Activated CD8-positive, alpha-beta T cell treated with anti-CD3 and anti-CD28 coated beads, Interleukin-2, amount 10 ng/mL, durations not matched to agents 7 days and 5 days (primary cell): ENCODE measurements at regions not wholly inside any gene's neighbourhood (a gene's known extent, or its start where the extent isn't known, plus 50 kb on each side); places are given as distances from the start of the nearest gene placed in this dataset.
A peak's percentile ranks its signal among the peaks of the same experiment; 100 is the strongest.
"Not testable (repeated sequence)": the region's sequence is repeated elsewhere in the genome, so short reads cannot be mapped to it uniquely, and the experiment has no call there.

Source experiments
- ATAC-seq: fragments of 150-1000 bp; cut with Tn5 transposase; one replicate; pipeline ENCODE4 v1.10.0; 2021; ENCODE audit warnings: moderate library complexity
- CTCF ChIA-PET: fragments of 350-600 bp; sonication (Branson Sonifier 250); formaldehyde crosslinking; loops from one replicate; lab custom pipeline; 2021; ENCODE audit warnings: antibody characterized with exemption; lab: Charles Lee
- POLR2A ChIA-PET: fragments of 350-600 bp; sonication (Branson Sonifier 250); formaldehyde crosslinking; loops from one replicate; lab custom pipeline; 2021; ENCODE audit warnings: antibody characterized with exemption; lab: Charles Lee
- DNase-seq: peaks from one replicate; pipeline ENCODE4 v3.0.0-alpha.2; 2020
- H3K27ac Mint-ChIP-seq: one replicate; pipeline ENCODE4 v1.8.0; 2021; ENCODE audit warnings: mild to moderate bottlenecking, mixed read lengths
- H3K27me3 Mint-ChIP-seq: one replicate; pipeline ENCODE4 v1.8.0; 2021; ENCODE audit warnings: low read depth, mixed read lengths
- H3K36me3 Mint-ChIP-seq: one replicate; pipeline ENCODE4 v1.8.0; 2021; ENCODE audit warnings: low read depth, mixed read lengths
- H3K4me1 Mint-ChIP-seq: one replicate; pipeline ENCODE4 v1.8.0; 2021; ENCODE audit warnings: low read depth, mixed read lengths
- H3K4me3 Mint-ChIP-seq: one replicate; pipeline ENCODE4 v1.8.0; 2021; ENCODE audit warnings: mild to moderate bottlenecking, mixed read lengths
- H3K9me3 Mint-ChIP-seq: one replicate; pipeline ENCODE4 v1.8.0; 2022; ENCODE audit warnings: mixed read lengths; ENCODE audit not compliant: insufficient read depth

DNA sequence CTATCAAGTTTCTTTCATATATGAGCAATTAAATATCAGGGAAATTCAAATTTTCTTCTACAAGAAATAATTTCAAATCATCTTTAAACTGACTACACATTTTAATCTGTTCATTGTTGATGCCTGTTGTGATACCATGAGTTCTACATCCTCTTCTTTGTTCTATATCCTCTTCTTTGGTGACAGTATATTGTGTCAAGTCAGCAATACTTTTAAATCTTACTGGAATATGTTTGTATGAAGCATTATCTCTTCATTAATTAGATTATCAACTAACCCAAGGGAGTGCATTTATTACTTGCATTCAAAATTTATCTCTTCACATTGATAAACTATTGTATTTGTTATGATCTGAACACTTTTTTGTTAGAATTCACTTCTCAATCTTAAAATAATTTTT lies 275.0 kb upstream of the INTU start:
- Mint-ChIP-seq H3K36me3 (no peaks in the 10 kb centered on the region), H3K9me3 (no peaks in the 10 kb centered on the region), H3K4me3 (no peak overlapping the region), H3K4me1 (no peaks in the 10 kb centered on the region), H3K27me3 (no peaks in the 10 kb centered on the region), H3K27ac (no peak overlapping the region)
- ATAC-seq (no peak), DNase-seq (no peak)
- ChIA-PET CTCF (no interaction called here), POLR2A (no interaction called here)

DNA sequence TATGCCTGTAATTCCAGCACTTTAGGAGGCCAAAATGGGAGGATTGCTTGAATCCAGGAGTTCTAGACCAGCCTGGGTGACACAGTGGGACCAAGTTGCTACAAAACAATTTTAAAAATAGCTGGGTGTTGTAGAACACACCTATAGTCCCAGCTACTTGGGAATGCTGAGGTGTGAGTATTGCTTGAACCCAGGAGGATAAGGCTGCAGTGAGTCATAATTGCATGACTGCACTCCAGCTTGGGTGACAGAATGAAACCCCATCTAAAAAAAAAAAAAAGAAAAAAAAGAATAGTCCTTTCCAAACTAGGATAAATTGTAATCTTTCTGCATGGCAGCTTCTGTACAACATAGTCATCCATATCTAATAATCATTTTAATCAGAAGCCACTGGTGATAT lies 270.1 kb upstream of the INTU start:
- POLR2A ChIA-PET: no interaction called here

DNA sequence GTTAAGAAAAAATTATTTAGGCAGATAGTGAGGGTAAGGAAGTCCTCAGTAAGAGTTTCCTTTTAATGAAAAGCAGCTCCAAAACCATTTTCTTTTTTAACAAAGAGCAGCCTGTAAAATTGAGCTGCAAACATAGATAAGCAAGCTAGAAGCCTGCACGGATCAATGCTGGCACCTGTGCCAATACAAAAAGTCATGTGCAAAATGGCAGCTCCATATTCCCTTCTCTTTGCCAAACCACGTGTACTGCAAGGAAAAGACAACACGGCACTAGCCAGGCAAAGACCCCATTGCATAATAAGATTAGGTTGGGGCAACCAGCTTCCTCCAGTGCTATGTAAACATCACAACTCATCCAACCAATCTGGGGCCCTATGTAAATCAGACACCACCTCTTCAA lies 268.4 kb upstream of the INTU start:
- ChIA-PET POLR2A (no interaction called here), CTCF (no interaction called here)
- Mint-ChIP-seq H3K36me3 (no peaks in the 10 kb centered on the region), H3K9me3 (no peaks in the 10 kb centered on the region), H3K4me3 (no peak overlapping the region), H3K4me1 (no peaks in the 10 kb centered on the region), H3K27ac (no peak overlapping the region), H3K27me3 (no peaks in the 10 kb centered on the region)
- DNase-seq (no peak), ATAC-seq (no peak)

More for the DNA sequence above, 270.1 kb upstream of the INTU start:
- ATAC-seq (no peak), DNase-seq (no peak)
- Mint-ChIP-seq H3K4me1 (no peaks in the 10 kb centered on the region), H3K36me3 (no peaks in the 10 kb centered on the region), H3K9me3 (no peaks in the 10 kb centered on the region), H3K27me3 (no peaks in the 10 kb centered on the region), H3K27ac (no peak overlapping the region), H3K4me3 (no peak overlapping the region)
- CTCF ChIA-PET: no interaction called here

DNA sequence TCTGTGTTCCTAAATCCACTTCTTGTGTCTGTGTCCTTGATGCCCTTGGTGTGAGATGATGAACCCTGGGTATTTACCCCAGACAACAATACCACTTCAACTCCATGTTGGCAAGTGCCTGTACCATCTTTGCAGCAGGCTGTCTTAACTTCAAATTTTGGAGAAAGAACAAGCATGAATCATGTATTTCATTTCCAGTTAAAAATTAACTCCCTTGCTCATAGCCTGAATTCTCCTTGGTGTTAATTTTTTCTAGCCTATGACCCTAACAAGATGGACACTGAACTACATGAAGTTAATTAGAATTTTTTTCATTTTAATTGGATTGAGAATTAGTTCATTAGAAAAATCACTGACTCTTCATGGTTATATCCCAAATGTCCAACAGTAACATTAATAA lies 267.8 kb upstream of the INTU start:
- ChIA-PET POLR2A (no interaction called here), CTCF (no interaction called here)
- no peaks in the 10 kb centered on the region for H3K4me1 Mint-ChIP-seq
- H3K27me3 Mint-ChIP-seq: no peaks in the 10 kb centered on the region
- ATAC-seq: no peak
- H3K27ac Mint-ChIP-seq: no peak overlapping the region
- no peaks in the 10 kb centered on the region for H3K9me3 Mint-ChIP-seq
- H3K4me3 Mint-ChIP-seq: no peak overlapping the region
- DNase-seq: no peak
- no peaks in the 10 kb centered on the region for H3K36me3 Mint-ChIP-seq

DNA sequence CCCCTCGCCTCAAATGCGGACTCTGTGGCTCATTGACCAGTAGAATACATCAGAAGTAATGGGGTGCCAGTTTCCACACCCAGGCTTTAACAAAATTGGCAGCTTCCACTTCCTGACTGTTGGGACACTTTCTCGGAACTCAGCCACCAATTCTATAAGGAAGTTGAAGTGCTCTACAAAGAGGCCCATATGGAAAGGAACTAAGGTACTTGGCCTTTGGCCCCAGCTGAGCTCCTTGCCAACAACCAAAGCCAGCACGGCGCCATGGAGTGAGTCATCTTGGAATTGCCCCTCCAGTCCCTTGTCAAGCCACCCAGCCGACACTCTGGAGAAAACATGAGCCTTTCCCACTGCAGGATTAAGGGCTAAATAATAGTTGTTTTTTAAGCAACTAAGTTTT lies 262.2 kb upstream of the INTU start:
- Mint-ChIP-seq H3K27me3 (no peaks in the 10 kb centered on the region), H3K4me3 (no peak overlapping the region), H3K4me1 (no peaks in the 10 kb centered on the region), H3K36me3 (no peaks in the 10 kb centered on the region), H3K9me3 (no peaks in the 10 kb centered on the region), H3K27ac (no peak overlapping the region)
- DNase-seq: no peak
- no peak for ATAC-seq
- ChIA-PET POLR2A (no interaction called here), CTCF (no interaction called here)

DNA sequence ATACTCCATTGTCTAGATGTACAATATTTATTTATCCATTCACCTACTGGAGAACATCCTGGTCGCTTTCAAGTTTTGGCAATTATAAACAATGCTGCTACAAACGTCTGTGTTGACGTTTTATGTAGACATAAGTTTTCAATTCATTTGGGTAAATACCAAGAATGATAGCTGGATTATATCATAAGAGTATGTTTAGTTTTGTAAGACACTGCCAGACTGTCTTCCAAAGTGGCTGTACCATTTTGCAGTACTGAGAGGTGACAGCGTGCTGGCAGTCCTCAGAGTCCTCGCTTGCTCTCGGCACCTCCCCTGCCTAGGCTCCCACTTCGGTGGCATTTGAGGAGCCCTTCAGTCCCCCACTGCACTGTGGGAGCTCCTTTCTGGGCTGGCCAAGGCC lies 253.3 kb upstream of the INTU start:
- H3K27ac Mint-ChIP-seq: no peak overlapping the region
- DNase-seq (no peak), ATAC-seq (no peak)
- no peaks in the 10 kb centered on the region for H3K27me3 Mint-ChIP-seq
- H3K4me1 Mint-ChIP-seq: no peaks in the 10 kb centered on the region
- ChIA-PET POLR2A (no interaction called here), CTCF (no interaction called here)
- H3K4me3 Mint-ChIP-seq: no peak overlapping the region
- H3K36me3 Mint-ChIP-seq: no peaks in the 10 kb centered on the region
- H3K9me3 Mint-ChIP-seq: peaks cover 11% of the 10 kb centered on the region

DNA sequence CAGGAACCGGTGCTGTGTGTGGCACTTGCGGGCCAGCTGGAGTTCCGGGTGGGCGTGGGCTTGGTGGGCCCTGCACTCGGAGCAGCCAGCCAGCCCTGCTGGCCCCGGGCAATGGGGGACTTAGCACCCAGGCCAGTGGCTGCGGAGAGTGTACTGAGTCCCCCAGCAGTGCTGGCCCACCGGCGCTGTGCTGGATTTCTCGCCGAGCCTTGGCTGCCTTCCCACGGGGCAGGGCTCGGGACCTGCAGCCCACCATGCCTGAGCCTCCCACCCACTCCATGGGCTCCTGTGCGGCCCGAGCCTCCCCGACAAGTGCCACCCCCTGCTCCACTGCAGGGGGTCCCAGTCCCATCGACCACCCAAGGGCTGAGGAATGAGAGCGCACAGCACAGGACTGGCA lies 252.8 kb upstream of the INTU start:
- DNase-seq, H3K27me3 Mint-ChIP-seq, H3K4me3 Mint-ChIP-seq, ATAC-seq, POLR2A ChIA-PET, H3K36me3 Mint-ChIP-seq, H3K4me1 Mint-ChIP-seq, H3K27ac Mint-ChIP-seq, CTCF ChIA-PET: not testable (repeated sequence)
- H3K9me3 Mint-ChIP-seq: peaks cover 11% of the 10 kb centered on the region

DNA sequence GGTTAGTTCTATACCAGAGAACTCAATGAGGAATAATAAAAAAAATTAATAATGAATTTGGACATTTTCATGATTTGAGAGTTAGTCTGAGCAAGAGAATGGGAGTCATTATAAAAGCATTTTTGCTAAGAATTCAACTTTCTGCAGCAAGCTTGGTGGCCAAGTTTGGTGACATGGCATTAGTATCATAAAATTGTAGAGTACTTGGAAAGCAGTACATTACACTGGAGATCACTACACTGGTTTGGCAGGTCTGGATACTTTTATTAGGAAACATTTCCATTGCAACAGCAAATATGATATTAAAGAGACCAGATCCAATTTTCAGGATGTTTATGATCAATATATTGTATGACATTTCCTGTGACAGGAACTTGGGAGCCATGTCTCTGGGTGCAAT lies 249.1 kb upstream of the INTU start:
- ChIA-PET CTCF (no interaction called here), POLR2A (no interaction called here)
- no peak for ATAC-seq
- Mint-ChIP-seq H3K36me3 (no peaks in the 10 kb centered on the region), H3K9me3 (peaks cover 11% of the 10 kb centered on the region), H3K4me1 (no peaks in the 10 kb centered on the region), H3K27me3 (no peaks in the 10 kb centered on the region), H3K27ac (no peak overlapping the region), H3K4me3 (no peak overlapping the region)
- no peak for DNase-seq

DNA sequence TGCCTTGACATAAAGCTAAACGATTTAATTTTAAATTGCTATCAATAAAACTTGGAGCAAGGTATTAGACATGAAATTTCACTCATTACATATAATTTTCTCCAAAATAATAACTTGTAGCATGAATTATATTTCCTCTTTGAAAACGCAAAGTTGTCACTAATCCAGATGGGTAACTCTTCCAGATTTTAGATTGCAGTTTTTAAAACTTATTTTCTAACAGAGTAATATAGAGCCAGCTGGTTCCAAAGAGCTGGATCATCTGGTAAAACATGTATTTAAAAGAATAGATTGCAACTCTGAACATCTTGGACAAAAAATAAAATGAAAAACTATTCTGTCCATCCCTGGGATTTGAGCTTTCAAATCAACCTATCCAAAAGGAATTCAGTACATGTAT lies 238.2 kb upstream of the INTU start:
- ChIA-PET CTCF (no interaction called here), POLR2A (no interaction called here)
- H3K4me1 Mint-ChIP-seq: no peaks in the 10 kb centered on the region
- no peaks in the 10 kb centered on the region for H3K27me3 Mint-ChIP-seq
- no peak for ATAC-seq
- no peaks in the 10 kb centered on the region for H3K9me3 Mint-ChIP-seq
- no peak for DNase-seq
- no peak overlapping the region for H3K4me3 Mint-ChIP-seq
- no peak overlapping the region for H3K27ac Mint-ChIP-seq
- H3K36me3 Mint-ChIP-seq: no peaks in the 10 kb centered on the region

DNA sequence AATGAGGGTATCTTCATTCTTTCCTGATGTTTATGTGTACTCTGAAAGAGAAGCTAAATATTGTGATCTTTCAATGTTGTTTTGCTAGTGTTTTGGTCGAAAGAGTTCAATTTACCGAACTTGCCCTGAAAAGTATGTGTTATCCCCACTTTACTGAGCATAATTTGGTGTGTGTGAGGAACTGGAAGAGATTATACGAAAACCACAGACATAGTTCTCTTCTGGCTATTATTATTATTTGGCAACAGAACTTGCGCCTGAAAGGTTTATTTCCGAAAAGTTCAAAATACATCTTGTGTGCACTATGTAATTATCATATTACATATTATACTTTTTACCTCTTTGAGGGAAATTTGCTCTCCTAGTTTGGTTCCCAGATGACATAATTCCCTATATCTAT lies 232.5 kb upstream of the INTU start:
- Mint-ChIP-seq H3K4me3 (no peak overlapping the region), H3K36me3 (no peaks in the 10 kb centered on the region), H3K27ac (no peak overlapping the region), H3K4me1 (no peaks in the 10 kb centered on the region), H3K27me3 (no peaks in the 10 kb centered on the region), H3K9me3 (no peaks in the 10 kb centered on the region)
- POLR2A ChIA-PET: no interaction called here
- CTCF ChIA-PET: interaction anchor here (1.6 kb wide), 1 partner anchor 9 kb away, joined by 3 read pairs; no protein-coding TSS in a partner anchor
- ATAC-seq (no peak), DNase-seq (no peak)

DNA sequence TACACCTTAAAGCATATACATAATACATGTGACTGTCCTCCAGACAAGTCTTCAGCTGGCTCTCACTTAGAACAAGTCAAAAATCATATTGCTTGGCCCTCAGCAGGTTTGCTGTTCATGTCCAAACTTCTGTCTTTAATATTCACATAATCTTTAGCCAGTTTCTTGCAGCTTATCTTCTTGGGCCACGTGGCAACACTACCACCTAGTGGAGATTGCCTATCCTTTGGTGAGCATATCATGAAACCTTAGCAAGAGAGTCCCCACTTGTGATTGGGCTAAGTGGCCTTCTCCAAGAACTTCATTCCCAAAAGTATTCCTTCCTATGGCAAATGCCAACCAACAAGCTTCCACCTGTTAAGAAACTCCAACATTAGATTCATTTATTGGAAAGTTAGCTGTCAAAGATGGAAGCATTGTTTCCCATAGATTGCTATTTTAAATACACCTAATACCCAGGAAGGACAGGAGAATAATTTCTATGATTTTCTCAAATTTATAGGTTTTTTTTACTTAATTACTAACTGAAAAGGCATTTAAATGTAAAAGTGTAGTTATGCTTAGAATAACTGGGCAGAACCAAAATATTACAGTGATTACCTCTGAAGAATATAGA lies 231.9 kb upstream of the INTU start:
- DNase-seq (peak; percentile 58), ATAC-seq (no peak)
- Mint-ChIP-seq H3K27ac (no peak overlapping the region), H3K36me3 (no peaks in the 10 kb centered on the region), H3K27me3 (no peaks in the 10 kb centered on the region), H3K9me3 (no peaks in the 10 kb centered on the region), H3K4me1 (no peaks in the 10 kb centered on the region), H3K4me3 (no peak overlapping the region)
- POLR2A ChIA-PET: no interaction called here
- CTCF ChIA-PET: interaction anchor here (1.6 kb wide), 1 partner anchor 9 kb away, joined by 3 read pairs; no protein-coding TSS in a partner anchor

DNA sequence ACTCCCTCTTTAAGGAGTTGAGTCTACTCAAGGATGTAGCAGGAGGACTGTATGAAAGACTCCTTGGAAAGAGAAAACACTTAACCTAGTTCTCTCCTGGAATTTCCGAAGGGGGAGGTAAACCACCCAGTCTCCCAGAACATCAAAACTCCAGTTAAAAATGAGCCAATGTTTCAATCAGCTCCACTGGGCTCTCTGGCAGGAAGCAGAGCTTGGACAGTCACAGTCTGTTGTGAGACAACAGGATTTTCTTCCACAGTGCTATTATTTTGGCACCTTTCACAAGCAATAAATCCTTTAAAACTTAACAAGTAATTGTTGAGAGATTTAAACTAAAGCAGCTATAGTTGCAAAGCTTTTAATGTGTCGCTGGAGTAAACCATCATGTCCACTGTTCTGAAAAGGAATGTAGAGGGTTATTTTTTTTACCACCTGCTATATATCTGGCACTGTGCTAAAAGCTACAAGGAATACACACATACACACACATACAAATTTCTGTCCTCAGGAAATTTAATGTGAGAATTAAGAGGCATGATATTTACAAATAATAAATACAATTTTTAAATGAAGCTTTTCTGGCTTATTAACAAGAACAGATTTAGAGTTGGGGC lies 229.2 kb upstream of the INTU start:
- no peak overlapping the region for H3K27ac Mint-ChIP-seq
- no peaks in the 10 kb centered on the region for H3K9me3 Mint-ChIP-seq
- no peak for ATAC-seq
- H3K27me3 Mint-ChIP-seq: no peaks in the 10 kb centered on the region
- no peak overlapping the region for H3K4me3 Mint-ChIP-seq
- H3K36me3 Mint-ChIP-seq: no peaks in the 10 kb centered on the region
- no peak for DNase-seq
- ChIA-PET POLR2A (no interaction called here), CTCF (interaction anchor here (1.6 kb wide), 1 partner anchor 11 kb away, joined by 3 read pairs; no protein-coding TSS in a partner anchor)
- no peaks in the 10 kb centered on the region for H3K4me1 Mint-ChIP-seq

DNA sequence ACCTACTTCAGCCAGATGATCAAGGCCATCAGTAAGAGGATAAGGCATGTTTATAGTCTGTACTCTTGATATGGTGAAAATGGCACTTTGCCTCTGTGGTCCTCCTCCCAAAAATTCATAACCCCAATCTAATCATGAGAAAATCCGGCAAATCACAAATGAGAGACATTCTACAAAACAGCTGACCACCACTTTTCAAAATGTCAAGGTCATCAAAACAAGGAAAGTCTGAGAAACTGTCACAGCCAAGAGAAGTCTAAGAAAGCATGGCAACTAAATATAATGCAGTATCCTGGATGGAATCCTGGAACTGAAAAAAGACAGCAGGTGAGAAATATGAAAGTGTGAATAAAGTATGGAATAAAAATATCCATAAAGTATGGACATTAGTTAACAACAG lies 226.6 kb upstream of the INTU start:
- Mint-ChIP-seq H3K27me3 (no peaks in the 10 kb centered on the region), H3K4me3 (no peak overlapping the region), H3K36me3 (no peaks in the 10 kb centered on the region), H3K4me1 (no peaks in the 10 kb centered on the region), H3K27ac (no peak overlapping the region), H3K9me3 (no peaks in the 10 kb centered on the region)
- no peak for ATAC-seq
- ChIA-PET CTCF (no interaction called here), POLR2A (no interaction called here)
- no peak for DNase-seq
